HL-60 (cell line): ENCODE measurements at regions not wholly inside any gene's neighbourhood (a gene's known extent, or its start where the extent isn't known, plus 50 kb on each side); places are given as distances from the start of the nearest gene placed in this dataset.

Experiments used
- DNase-seq, 2 experiments: peaks; one replicate each; pipeline ENCODE4 v3.0.0-alpha.2; 2010 to 2020; ENCODE audit warnings: low read depth in 1 of 2, low spot score in 1 of 2
- H3K27ac ChIP-seq: fragments of 250-450 bp; sonication (Bioruptor Pico); replicated peaks from 2 replicates; pipeline ENCODE4 v1.5.1; 2020; ENCODE audit warnings: mild to moderate bottlenecking, moderate library complexity
- H3K27me3 ChIP-seq: fragments of 250-450 bp; sonication (Bioruptor Pico); 2 replicates; pipeline ENCODE4 v1.5.1; 2021; ENCODE audit warnings: mild to moderate bottlenecking, moderate library complexity; ENCODE audit not compliant: insufficient read depth, poor library complexity, severe bottlenecking
- H3K4me3 ChIP-seq: replicated peaks from 2 replicates; pipeline ENCODE4 v1.5.1; 2011; ENCODE audit warnings: mild to moderate bottlenecking, control low read depth, low read length; ENCODE audit not compliant: insufficient read depth
- CTCF ChIP-seq: IDR thresholded peaks from one replicate; pipeline ENCODE4 v1.5.1; 2011; ENCODE audit warnings: low read length, control low read depth, inconsistent platforms; ENCODE audit not compliant: insufficient read depth
- GABPA ChIP-seq: IDR thresholded peaks from 2 replicates; pipeline ENCODE4 v1.6.1; 2012; ENCODE audit warnings: low read depth
- POLR2AphosphoS5 ChIP-seq: IDR thresholded peaks from 2 replicates; pipeline ENCODE4 v1.6.1; 2012; ENCODE audit warnings: low read depth
- REST ChIP-seq: IDR thresholded peaks from 2 replicates; pipeline ENCODE4 v1.6.1; 2012; ENCODE audit warnings: low read depth; ENCODE audit not compliant: insufficient replicate concordance
- SPI1 ChIP-seq: IDR thresholded peaks from 2 replicates; pipeline ENCODE4 v1.6.1; 2012; ENCODE audit warnings: low read depth, mild to moderate bottlenecking, borderline replicate concordance

- H3K27me3 ChIP-seq: no peaks in the 10 kb centered on the region
- no peak for TF ChIP-seq REST
- no peak for TF ChIP-seq CTCF
- TF ChIP-seq GABPA: no peak
- no peak for TF ChIP-seq SPI1
- no peak for TF ChIP-seq POLR2AphosphoS5
- H3K27ac ChIP-seq: no peak overlapping the region
Measured at GRCh38 chr13:111906816-111907215, 160.1 kb upstream of the SOX1 start.

GRCh38 chr13:111907341-111907880, 159.5 kb upstream of the SOX1 start:
- no peak for TF ChIP-seq SPI1
- TF ChIP-seq CTCF: no peak
- no peak for TF ChIP-seq POLR2AphosphoS5
- TF ChIP-seq REST: no peak
- no peak for TF ChIP-seq GABPA
- no peak overlapping the region for H3K4me3 ChIP-seq
- no peaks in the 10 kb centered on the region for H3K27me3 ChIP-seq

More at GRCh38 chr13:111906816-111907215, 160.1 kb upstream of the SOX1 start:
- no peak for DNase-seq
- no peak overlapping the region for H3K4me3 ChIP-seq

GRCh38 chr13:111908361-111908760, 158.6 kb upstream of the SOX1 start:
- H3K4me3 ChIP-seq: no peak overlapping the region
- no peak for DNase-seq
- no peak overlapping the region for H3K27ac ChIP-seq
- H3K27me3 ChIP-seq: no peaks in the 10 kb centered on the region
- TF ChIP-seq POLR2AphosphoS5 (no peak), REST (no peak), SPI1 (no peak), GABPA (no peak), CTCF (no peak)

More at GRCh38 chr13:111907341-111907880, 159.5 kb upstream of the SOX1 start:
- DNase-seq: no peak
- H3K27ac ChIP-seq: no peak overlapping the region
